NCI-H526 (cell line): ENCODE measurements at regions not wholly inside any gene's neighbourhood (a gene's known extent, or its start where the extent isn't known, plus 50 kb on each side); places are given as distances from the start of the nearest gene placed in this dataset.
A peak's percentile ranks its signal among the peaks of the same experiment; 100 is the strongest.

Experiments used
- DNase-seq, 2 experiments: peaks; one replicate each; lab custom pipeline; 2025; lab: John Stamatoyannopoulos, UW

DNA sequence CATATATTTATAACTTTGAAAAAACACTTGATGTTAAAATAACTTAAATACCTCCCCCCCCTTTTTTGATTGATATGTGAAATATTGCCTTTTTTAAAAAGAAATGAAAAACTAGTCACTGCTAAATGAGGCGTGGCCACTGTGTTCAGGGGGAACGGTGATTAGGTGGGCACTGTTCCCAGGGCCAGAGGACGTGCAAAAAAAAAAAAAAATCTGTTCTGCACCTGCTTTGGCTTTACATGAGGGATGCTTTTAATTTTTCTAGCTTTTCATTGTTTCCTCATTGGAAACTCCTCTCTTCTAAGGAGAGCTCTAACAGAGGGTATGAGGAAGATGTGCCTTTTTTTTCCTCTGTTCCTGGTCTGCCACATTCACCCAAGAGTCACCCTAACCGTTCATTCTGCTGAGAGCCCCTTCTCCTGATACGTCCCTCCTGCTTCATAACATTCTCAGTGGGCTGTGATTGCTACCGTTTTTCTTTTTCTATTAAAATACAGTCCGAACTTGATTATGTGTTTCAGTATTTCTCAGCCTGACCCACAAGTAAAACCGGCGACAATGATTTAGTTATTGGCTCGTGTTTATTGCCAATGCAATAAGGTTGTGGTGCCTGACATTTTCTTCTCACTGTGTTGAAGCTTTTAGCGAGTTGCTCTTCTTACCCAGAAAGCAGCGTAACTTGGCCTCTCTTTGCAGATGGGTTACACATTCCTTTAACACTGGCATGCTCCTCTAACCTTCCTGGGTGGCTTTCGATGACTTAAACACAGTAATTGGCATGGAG, 64.8 kb upstream of the ZNF536 start:
- no peak for DNase-seq

DNA sequence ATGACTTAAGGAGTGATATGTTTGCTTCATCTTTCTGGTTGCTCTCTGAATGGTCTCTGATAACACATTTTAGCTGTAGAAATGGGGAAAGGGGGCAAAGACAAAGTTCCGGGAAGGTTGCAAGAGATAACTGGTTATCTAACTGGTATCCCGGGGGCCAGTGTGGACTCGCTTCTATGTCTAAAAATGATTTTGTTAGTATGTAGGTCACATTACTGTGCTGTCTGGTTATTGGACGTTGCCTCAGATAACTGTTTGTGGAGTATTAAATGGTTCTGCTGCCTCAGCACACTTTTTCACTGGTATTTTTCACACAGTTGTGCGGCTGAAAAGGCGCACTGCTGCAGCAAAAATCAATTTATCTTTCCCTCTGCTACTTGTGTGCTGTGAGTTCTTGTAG, 63.0 kb upstream of the ZNF536 start:
- DNase-seq: no peak

DNA sequence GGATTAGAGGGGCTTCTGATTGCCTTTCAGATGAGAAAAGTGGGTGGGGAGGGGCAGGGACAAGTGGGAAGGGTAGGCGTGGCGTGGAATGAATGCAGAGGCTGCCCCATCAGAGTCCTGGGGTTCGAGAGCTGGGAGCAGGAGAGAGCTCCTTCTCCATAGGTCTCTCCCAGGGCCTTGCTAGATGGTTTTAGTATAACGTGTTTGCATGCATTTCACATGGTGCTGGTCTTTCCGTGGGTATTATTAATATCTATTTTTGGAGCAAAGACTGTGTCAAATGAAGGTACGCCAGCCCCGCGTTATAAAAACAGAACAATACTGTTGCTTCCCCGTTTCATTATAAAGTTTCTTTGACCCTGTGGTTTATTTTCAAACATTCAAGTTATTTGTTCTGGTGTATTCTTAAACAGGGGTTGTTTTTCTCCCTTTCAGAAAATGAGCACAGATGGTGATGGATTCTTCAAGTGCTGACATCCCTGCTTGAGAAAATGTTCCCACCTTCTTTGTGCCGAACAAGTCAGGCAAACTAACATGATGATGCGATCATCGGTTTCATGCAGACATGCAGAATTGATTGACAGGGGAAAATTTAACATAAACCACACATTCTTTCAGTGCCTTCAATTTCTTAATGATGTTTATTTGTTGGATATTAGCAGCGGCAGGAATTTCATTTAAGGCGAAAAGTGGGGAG, 62.1 kb upstream of the ZNF536 start:
- no peak for DNase-seq

DNA sequence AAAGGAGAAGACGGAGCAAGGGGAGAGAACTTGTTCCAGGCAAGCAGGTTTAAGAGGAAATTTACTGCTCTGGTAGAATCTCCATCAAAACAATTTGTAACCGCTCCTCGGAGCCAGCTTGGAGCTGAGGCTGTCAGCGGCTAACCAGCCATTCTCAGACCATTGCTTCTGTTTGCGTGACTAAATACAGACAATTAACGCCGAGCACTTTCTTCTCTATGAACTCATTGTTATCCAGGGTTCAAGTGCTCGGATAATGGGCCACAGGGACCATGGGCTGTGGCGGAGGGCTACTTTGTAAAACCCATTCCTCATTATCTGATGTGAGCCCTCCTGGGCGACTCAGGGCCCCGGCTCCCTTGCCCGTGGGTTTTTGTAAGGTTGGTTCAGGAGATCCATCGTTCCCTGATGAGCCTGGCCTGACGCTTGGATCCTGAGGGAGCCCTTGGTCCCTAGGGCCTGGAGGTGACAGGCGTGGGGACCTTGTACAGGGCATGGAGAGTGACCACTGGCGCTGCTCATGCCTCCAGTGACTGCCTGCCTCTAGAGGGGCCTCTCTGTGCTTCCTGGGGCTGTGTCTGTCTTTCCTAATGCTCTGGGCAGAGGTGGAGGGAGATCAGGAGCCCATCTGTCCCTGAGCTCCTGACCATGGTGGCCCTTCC, 61.5 kb upstream of the ZNF536 start:
- DNase-seq: no peak

DNA sequence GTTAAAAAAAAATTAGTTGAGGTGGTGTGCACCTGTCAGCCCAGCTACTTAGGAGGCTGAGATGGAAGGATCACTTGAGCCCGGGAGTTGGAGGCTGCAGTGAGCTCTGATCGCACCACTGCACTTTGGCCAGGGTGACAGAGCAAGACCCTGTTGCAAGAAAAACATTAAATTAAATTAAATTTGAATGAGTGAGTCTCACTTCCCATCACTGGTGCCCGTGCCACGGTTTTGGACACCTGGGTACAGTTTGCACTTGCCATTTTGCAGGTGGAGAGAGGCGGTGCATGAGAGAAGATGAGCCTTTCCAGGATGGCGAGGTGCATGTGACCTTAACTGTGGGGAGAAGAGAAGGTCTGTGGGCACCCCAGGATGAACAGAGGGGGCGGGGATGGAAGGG, 60.3 kb upstream of the ZNF536 start:
- no peak for DNase-seq

DNA sequence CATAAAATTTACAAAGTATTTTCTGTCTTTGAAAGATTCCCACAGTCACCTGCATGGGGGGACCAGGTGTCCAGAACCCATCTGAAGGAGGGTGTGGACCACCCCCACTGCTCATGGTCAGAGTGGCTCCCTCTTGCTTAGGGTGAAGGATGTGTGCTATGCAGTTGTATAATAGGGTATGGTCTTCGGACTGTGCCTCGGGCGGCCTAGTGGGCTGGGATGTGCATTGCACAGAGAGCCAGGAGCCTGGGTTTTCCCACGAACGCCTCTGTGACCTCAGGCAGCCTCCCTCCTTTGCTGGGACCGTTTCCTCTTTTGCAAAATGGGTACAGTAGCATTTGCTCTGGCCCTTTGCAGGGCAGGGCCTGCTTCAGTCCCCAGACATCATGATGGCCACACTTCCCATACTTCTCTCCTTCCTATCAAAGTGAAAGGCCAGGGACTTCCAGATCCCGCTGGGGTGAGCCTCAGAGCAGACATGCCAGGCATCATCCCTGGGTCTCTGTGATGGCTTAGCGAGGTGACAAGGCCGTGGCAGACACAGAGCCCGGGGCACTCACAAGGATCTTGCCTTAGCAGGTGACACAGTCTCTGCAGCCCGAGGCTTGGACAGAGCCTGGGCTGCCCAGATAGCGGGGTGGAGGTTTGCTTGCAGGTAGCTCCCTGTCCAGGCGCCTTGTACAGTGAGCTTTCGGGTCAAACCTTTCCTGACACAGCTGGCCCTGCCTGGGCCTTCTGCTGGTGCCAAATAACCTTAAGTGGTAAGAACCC, 59.4 kb upstream of the ZNF536 start:
- no peak for DNase-seq

DNA sequence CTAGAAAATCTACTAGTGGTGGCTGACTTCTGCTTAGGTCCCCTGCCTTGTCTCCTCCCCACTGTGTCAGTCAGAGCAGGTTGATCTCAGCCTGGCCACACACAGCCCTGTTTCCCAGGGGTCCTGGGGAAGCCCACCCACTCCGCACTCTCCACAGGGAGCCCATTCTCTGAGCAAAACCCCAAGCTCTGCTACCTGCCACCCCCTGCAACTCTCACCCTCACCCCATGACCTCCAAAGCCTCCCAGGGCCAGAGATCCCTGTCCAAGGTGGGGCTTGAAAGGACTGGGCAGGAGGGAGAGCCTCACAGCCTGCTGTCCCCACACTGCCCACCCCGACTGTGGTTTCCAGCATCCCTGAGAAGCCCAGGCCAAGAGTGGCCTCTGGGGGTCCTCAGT, 58.8 kb upstream of the ZNF536 start:
- DNase-seq: no peak

DNA sequence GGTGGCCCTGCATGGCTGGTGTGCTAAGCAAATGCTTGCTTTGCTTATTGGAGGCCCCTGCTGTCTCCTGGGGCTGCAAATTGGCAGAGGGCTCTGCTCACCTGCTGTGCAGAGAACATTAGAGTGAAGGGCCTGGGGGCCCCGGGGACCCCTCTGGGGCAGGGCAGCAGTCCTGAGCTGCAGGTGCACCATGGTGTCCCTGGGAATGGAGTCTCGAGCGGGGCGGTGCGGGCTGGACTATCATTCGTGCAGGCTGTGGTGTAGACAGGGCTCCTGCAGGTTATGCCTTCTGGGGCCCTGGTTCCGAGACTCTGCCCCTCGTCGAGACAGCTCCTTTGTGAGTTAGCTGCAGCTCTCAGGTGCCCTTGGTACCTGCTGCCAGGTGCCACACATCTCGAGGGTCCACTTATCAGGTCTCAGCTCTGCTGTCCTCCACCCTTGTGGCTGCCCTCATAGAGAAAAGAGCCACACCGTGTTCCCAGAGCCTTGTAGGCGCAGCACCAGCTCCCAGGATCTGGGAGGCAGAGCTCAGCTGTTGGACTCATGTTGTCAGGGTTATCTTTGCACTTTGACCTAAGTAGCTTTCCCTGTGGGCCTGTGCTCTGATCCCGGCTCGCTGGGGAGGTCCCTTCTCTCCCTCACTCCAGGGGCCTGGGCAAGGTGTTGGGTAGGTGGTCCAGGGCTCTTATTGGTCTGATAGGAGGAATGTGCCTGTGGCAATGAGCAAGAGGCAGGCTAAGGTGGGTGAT, 58.0 kb upstream of the ZNF536 start:
- DNase-seq: peak in 1 of 2 experiments; percentile 16

DNA sequence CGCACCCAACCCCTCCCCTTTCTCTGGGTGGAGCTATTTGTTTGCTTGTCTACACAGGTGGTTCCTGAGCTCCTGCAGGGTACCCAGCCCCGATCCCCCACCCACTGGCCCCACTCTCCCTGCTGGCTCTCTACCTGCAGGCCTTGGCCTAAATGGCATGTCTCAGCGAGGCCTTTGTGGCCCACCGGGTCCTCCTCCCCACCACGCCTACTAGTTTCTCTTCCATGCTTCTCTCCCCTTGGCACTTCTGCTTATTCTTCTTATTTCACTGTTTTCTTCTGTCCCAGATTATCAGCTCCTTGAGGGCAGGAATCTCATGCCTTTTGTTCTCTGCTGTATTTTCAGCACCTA, 57.4 kb upstream of the ZNF536 start:
- DNase-seq: no peak

DNA sequence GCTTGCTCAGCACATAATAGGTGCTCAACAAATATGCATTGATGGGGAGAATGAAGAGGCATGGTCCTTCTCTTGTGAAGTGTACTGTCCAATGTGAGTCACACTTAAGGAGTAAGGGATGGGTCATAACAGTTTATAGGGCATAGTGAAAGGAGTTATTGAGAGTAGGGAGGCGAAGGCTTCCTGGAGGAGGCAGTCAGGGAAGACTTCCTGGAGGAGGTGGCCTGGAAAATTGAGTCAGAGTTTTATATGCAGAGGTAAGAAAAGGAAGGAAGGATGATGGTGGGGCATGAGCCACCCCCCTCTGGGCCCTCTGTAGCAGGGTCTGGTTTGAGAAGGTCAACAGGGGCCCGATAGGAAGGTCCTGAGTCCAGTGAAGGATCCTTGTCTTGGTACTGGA, 57.0 kb upstream of the ZNF536 start:
- no peak for DNase-seq

DNA sequence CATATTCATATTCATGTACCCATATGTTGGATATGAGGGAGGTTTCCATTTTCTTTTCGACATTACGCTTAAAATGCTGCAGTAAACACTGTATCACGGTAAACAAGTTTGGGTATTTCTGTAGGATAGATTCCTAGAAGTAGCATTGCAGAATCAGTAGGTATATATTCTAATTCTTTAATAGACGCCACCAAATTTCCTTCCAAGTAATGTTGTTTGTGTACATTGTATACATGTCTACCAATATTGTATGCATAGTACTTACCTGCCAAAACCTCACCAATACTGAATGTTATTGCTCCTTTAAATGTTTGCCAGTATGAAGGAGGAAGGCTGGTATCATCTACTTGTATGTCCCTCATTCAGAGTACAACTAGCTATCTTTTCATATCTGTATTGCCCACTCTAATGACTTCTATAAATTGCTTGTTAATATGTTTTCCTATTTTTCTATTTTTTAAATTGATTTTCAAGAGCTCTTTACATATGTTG, 56.1 kb upstream of the ZNF536 start:
- no peak for DNase-seq

DNA sequence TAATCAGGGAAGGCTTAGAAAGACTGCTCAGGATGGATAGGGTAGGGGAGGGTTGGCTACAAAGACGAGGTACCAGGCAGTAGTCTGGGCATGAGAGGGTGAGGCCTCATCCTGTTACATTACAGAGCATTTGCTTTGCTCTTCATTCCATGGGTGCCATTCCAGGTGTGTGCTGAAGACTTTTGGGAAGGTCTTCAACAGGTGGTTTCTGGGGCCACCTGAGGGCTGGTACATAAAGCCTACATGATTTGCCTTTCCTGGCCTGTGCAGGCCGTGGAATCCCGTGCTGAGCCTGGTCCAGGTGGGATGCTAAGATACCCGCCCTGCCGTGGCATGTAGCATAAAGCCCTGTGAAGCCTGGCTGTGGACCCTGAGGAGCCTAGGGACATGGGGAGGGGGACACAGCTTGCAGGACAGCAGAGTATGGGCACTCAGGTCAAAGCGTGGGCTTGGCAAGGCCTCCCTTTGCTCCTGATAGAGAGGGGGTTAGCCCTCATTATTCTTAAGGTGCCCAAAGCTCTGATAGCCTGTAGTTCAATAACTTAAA, 55.6 kb upstream of the ZNF536 start:
- no peak for DNase-seq

DNA sequence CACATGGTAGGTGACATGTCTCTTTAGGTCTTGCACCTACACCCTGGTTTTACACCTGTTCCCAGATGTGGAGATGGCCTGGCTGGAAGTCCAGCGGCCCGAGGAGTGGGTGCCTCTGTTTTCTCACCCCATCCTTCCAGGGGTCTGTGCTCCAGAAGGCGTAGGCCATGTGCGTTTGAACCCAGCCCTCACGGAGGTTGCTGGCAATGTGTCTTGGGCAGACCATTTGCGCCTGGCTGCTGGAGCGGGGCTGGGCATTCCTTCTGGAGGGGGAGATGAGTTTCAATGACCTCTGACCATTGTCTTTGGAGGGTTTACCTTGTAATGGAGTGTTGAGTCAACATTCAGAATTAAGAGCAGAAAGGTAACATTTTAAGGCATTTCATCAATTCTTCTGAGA, 54.8 kb upstream of the ZNF536 start:
- DNase-seq: no peak

DNA sequence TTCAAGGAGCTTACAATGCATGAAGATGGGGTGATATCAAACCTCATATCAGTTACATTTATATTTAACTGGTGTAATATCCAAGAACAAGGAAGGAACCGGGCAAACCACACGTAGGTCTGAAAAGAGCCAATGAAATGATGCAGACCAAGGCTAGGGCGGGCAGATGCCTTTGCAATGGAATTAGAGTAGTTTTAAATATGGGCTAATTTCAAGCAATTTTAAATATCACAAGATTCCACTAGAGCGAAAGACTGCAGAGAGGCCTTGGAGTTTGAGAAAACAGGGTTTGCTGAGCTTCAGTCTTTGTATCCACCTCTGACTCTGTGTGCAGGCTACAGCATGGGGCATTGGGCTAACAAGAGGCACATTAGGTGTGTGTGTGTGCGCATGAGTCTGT, 53.9 kb upstream of the ZNF536 start:
- no peak for DNase-seq

DNA sequence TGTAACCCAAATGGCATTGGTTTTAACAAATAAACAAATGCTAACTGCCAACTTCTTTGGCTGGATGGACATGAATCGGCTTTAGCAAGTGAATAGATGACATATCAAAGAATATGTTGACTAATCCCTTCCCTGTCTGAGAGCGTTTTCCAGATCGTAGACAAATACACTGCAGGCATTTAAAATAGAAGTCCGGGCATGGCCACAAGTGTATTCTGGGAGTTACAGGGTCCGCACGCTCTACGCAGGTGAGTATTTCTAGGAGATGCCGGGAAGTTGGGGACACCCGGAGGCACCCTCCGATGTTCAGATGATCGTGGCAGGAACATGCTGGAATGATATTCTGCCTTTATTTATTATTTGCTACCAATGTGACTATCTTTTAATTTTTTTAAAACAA, 53.2 kb upstream of the ZNF536 start:
- DNase-seq: no peak

DNA sequence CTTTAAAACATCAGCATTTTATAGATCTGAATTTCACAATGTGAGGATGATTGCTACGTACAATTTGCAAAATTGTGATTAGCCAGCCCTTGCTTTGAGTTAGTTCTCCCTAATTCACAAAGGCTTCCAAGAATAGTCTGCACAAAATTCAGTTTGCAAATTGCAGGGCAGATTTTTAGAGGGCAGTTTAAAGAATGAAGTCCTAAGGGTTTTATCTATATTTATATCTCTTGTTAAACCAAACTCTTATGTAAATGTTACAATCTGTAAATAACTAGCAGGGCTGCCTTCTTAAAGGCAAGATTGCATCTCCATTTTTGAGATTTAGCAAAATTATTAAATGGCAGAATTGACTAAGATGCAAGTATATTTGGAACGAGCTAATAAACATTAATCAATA, 52.8 kb upstream of the ZNF536 start:
- DNase-seq: no peak

DNA sequence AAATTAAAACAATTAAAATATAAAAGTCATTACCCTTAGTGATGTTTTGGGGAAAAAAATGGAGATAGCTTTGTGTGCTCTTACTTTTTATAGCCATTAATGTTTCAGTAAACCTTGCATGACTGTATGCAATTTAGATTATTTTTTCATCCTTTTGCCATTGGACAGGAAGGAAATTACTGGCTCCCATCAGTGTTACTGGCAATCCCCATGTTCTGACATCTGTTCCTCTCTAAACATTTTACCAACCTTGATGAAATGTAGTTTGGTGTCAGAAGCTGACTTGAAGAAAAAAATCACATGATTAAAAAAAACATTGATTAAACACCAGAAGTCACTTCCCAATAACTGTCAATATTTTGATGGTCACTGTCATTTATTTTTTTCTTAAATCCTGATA, 52.3 kb upstream of the ZNF536 start:
- no peak for DNase-seq

DNA sequence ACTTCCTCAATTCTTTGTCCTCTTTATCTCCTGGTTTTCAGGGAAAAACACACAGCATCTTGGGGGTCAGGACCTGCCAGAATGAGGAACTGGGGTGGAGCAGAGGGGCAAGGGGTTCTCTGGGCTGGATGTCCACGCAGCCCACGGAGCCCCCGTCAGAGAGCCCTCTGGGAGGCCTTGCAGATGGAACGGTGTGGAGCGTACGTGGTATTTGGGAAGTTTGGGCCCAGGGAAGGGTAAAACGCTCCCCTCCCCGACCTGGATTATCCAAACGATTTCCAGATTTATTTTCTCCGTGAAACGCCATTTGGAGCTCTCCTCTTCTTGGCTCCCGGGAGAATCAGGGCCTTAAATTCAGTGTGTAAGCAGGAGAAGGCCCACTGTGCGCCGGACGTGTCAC, 51.7 kb upstream of the ZNF536 start:
- DNase-seq: no peak

DNA sequence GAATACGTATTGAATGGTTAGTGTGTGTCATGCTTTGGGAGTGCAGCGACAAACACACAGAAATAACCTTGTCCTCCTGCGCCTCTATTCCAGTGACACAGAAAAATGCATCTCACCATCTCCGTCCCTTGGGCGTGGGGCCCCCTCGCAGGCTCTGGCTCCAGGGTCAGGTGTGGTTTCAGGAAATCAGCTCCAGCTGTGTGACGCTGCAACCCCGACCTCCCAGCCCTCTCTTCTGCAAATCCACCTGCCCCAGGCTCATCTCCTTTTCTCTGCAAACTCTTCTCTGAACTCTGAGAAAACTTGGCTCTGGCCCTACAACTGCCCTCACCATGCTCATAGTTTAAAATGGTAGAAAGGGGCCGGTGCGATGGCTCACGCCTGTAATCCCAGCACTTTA, 51.3 kb upstream of the ZNF536 start:
- no peak for DNase-seq
